Islet of Langerhans (tissue), 1 donor: ENCODE measurements at regions not wholly inside any gene's neighbourhood (a gene's known extent, or its start where the extent isn't known, plus 50 kb on each side); places are given as distances from the start of the nearest gene placed in this dataset.
"Not testable (repeated sequence)": the region's sequence is repeated elsewhere in the genome, so short reads cannot be mapped to it uniquely, and the experiment has no call there.

Source experiments
- FAIRE-seq: peaks from one replicate; lab custom pipeline; 2011; peaks lifted over from hg19 to GRCh38; lab: Jason Lieb, UNC

- no peak for FAIRE-seq
Observed at GRCh38 chr16:59698346-59699020, 964.4 kb upstream of the GOT2 start.

GRCh38 chr16:59697761-59698160 lies 963.6 kb upstream of the GOT2 start:
- FAIRE-seq = no peak

GRCh38 chr16:59697236-59697635 lies 963.1 kb upstream of the GOT2 start:
- FAIRE-seq = no peak

- no peak for FAIRE-seq
Observed at GRCh38 chr16:59696495-59696894, 962.4 kb upstream of the GOT2 start.

- no peak for FAIRE-seq
Observed at GRCh38 chr16:59690216-59690615, 956.1 kb upstream of the GOT2 start.

- FAIRE-seq = no peak
Observed at GRCh38 chr16:59688006-59688405, 953.9 kb upstream of the GOT2 start.

GRCh38 chr16:59686405-59686804 lies 952.3 kb upstream of the GOT2 start:
- FAIRE-seq = no peak

GRCh38 chr16:59684911-59685310 lies 950.8 kb upstream of the GOT2 start:
- no peak for FAIRE-seq

GRCh38 chr16:59683709-59684108 lies 949.6 kb upstream of the GOT2 start:
- no peak for FAIRE-seq

- FAIRE-seq = peak; percentile 96
Observed at GRCh38 chr16:59665618-59666220, 931.6 kb upstream of the GOT2 start.

- no peak for FAIRE-seq
Observed at GRCh38 chr16:59658572-59658971, 924.5 kb upstream of the GOT2 start.

- no peak for FAIRE-seq
Observed at GRCh38 chr16:59655031-59655430, 920.9 kb upstream of the GOT2 start.

- no peak for FAIRE-seq
Observed at GRCh38 chr16:59654455-59654854, 920.3 kb upstream of the GOT2 start.

GRCh38 chr16:59651662-59652061 lies 917.5 kb upstream of the GOT2 start:
- no peak for FAIRE-seq

- FAIRE-seq = no peak
Observed at GRCh38 chr16:59645194-59645593, 911.1 kb upstream of the GOT2 start.

- FAIRE-seq = no peak
Observed at GRCh38 chr16:59635674-59636073, 901.6 kb upstream of the GOT2 start.

GRCh38 chr16:59634951-59635350 lies 900.8 kb upstream of the GOT2 start:
- no peak for FAIRE-seq

GRCh38 chr16:59634004-59634579 lies 900.0 kb upstream of the GOT2 start:
- FAIRE-seq = no peak

- no peak for FAIRE-seq
Observed at GRCh38 chr16:59632276-59632855, 898.2 kb upstream of the GOT2 start.

- not testable (repeated sequence) for FAIRE-seq
Observed at GRCh38 chr16:59624381-59624780, 890.3 kb upstream of the GOT2 start.

GRCh38 chr16:59614466-59615240 lies 880.5 kb upstream of the GOT2 start:
- no peak for FAIRE-seq

GRCh38 chr16:59612910-59613620 lies 878.9 kb upstream of the GOT2 start:
- FAIRE-seq = not testable (repeated sequence)
